IPS-NIHi7 (cell line): ENCODE measurements at regions not wholly inside any gene's neighbourhood (a gene's known extent, or its start where the extent isn't known, plus 50 kb on each side); places are given as distances from the start of the nearest gene placed in this dataset.

Experiments
- DNase-seq: peaks from one replicate; pipeline ENCODE4 v3.0.0; 2012; ENCODE audit warnings: mixed read lengths; ENCODE audit errors: extremely low spot score

GRCh38 chr7:42617806-42618457 lies 293.9 kb downstream of the C7orf25 start:
- peak; percentile 44 for DNase-seq

- no peak for DNase-seq
Observed at GRCh38 chr7:42617071-42617765, 294.7 kb downstream of the C7orf25 start.

DNA sequence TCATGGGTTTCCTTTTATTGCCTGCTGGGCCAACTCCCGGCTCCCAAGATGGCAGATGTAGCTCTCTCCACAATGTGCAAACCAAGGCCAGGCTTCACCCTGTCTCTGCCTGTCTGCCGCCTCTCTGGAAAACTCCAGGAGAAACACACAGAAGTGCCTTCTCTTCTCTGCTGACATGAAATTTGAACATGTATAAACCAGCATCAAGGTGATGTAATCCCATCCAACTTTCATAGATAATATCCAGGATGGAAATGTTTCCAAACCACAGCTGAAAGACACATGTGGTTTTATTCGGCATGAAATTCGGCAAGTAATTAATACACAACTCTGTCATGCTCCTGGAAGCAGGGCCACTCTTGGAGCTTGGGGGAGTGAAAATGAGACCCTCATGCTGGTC lies 297.2 kb downstream of the C7orf25 start:
- DNase-seq, result no peak

DNA sequence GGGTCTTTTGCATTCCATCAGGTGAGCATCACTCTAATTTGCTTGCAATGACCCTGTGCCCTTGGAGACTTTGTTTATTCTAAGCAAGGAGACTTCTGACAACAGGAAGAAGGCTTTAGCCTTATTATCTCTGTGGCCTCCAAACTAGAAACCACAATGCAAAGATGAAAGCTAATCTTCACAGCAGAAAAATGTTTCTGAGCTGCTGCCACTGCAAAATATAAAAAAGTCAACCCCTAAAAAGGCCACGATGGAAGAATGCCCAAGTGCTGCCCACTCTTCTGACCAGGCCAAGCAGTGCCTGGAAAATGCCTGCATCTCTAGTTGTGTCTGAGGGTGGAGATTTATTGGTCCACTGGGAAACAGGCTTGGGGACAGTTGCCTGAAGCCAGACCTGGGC lies 299.9 kb downstream of the C7orf25 start:
- DNase-seq, result no peak

- DNase-seq, result no peak
Observed at GRCh38 chr7:42611289-42611928, 300.5 kb downstream of the C7orf25 start.

DNA sequence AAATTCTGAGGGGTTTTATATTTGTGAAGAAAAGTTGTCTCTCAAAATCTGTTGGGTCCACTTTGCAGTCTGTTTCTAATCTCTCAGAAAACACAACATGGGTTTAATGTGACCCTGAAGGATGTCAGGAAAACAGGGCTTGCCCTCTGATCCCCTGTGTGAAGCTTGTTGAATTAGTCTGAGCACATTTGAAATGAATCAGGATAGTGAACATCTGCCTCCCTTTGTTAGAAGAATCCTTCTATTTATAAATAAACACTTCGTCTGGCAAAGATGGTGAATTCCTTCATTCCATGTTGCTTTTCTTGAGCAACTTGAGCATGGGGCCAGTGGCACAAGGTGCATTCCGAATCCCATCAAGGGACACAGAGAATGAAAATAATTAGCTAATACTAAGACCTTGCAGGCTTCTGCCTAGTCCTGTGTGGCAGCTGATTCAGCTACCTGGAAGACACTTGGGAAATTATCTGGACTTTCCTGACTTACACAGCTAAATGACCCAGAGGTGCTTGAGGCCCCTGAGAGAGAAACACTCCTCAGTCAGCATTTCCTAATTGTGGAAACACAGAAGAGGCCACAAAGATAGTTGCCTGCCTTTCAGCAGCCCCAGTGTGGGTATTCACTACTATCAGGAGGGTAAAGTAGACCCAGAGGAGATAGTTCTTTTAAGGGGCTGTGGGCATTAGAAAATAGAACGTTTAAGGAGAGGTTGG lies 305.5 kb downstream of the C7orf25 start:
- DNase-seq, result no peak

- no peak for DNase-seq
Observed at GRCh38 chr7:42605406-42606192, 306.3 kb downstream of the C7orf25 start.

DNA sequence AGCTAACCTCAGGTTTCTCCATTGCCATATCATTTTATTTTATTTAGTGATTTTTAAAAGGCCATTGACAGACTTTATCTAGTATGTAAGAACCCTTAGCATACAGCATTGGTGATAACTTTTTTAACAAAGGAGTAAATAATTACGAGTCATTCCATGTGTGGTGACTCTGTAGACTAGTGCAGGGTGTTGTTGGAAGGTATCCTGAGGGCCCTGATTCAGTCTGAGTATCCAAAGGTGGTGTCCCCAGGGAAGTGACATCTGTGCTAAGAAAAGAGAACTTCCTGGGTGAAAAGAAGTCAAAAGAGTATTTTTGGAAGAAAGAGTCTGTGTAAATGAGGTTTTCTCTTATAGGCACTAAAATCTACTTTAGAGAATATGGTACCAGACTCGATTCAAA lies 308.4 kb downstream of the C7orf25 start:
- DNase-seq, result no peak

- no peak for DNase-seq
Observed at GRCh38 chr7:42597300-42597699, 314.6 kb downstream of the C7orf25 start.

GRCh38 chr7:42596737-42597136 lies 315.1 kb downstream of the C7orf25 start:
- DNase-seq, result no peak

GRCh38 chr7:42593860-42594259 lies 318.0 kb downstream of the C7orf25 start:
- no peak for DNase-seq

GRCh38 chr7:42590771-42591310 lies 321.0 kb downstream of the C7orf25 start:
- DNase-seq, result no peak

DNA sequence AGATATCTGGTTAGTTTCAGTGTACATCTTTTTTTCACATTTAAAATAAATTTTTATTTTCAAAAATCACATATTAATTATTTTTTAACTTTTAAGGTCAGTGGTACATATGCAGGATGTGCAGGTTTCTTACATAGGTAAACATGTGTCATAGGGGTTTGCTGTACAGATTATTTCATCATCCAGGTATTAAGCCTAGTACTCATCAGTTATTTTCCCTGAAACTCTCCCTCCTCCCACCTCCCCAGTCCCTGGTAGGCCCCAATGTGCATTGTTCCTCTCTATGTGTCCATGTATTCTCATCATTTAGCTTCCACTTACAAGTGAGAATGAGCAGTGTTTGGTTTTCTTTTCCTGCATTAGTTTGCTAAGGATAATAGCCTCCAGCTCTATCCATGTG lies 323.0 kb downstream of the C7orf25 start:
- no peak for DNase-seq

DNA sequence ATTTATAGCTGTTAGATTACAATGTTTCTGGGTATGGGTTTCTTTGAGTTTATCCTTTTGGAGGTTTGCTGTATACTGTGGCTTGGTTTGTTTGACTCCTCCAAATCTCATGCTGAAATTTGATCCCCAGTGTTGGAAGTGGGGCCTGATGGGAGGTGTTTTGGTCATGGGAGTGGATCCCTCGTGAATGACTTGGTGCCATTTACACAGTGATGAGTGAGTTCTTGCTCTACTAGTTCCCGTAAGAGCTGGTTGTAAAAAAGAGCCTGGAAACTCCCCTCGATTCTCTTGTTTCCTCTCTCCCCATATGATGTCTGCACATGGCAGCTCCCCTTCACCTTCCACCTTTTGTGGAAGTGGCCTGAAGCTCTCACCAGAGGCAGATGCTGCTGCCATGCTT lies 324.1 kb downstream of the C7orf25 start:
- DNase-seq, result no peak

- DNase-seq, result no peak
Observed at GRCh38 chr7:42580061-42580460, 331.8 kb downstream of the C7orf25 start.

GRCh38 chr7:42575171-42575570 lies 336.7 kb downstream of the C7orf25 start:
- no peak for DNase-seq

DNA sequence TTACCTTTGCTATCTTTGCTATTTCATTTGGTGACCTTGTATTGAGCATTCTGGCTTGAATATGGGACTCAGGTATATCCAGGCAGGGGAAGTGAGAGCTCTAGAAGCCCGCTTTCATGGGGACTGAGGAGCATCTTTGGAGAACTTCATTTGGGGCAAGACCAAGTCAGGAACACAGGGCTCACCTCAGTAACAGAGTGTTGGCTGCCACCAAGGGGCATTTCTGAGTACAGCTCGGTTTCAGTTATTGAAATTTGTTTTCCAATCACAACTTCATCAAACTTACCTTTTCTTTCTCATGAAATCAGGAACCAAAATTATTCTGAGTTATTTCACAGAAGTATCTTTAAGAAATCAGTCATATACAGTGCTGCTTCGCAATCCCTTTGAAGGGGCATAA lies 337.2 kb downstream of the C7orf25 start:
- DNase-seq, result peak; percentile 37

DNA sequence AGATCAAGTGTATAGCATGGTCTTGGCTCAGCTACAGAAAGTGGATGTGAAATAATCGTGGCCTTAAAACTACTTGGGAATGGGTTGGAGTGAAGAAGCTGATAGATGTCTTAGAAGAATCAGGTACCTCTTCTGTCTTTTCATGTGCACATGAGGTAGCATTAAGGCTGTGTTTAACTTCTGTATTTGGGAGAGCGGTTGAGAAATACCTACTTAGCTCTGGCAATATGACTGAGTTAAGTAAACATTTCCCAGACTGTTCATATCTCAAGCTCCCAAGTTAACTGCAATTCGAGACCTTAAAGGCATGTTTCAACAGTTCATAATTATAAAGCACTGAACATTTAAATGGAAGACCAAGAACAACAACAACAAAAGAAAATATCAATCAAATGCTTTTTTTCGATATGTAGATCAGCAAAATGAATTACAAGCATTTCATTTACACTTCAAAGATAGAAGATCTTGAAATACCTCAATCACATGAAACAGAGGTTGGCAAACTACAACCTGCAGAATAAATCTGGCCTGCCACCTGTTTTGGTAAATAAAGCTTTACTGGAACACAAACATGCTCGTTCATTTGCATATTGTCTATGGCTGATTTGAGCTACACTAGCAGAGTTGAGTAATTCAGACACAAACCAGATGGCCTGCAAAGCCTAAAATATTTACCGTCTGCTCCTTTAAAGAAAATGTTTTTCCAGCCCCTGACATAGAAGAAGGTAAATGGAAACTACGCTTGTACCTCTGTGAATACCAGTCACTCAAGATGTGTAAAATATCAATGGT lies 337.1 kb upstream of the GLI3 start:
- DNase-seq, result no peak

DNA sequence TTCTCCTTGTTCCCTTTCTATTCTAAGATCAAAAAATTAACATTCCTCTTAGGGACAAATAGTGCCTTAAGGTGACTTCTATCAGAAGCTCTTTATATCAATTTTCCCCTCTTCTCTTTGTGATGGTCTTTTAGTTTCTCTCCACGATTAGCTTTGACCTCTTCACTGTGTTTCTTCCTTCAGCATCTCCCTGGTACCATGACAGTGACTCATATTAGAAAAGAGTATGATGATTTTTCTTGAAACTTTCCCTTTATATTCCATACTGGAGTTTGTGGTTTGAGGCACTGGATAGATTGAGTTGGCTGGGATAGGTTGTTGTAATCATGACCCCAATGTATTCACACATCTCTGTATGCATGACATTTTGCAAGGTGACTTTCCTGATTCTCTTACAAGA lies 335.6 kb upstream of the GLI3 start:
- DNase-seq, result no peak

DNA sequence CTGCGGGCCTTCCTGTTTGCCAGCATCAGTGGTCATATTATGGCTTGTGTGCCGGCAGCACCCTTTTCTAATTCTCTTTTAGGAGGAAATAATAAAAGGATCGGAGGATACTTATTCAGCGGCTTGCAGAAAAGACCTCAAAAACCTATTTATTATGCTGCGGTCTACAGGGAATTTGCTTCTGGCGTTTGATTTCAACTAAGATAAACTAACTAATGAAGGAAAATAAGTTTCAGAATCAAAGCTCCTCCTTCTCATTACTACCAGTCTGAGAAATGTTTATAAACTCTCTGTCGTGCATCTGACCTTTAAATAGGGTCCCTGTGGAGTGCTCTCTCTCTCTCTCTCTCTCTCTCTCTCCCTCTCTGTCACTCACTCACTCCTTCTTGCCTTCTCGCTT lies 335.0 kb upstream of the GLI3 start:
- DNase-seq, result no peak

DNA sequence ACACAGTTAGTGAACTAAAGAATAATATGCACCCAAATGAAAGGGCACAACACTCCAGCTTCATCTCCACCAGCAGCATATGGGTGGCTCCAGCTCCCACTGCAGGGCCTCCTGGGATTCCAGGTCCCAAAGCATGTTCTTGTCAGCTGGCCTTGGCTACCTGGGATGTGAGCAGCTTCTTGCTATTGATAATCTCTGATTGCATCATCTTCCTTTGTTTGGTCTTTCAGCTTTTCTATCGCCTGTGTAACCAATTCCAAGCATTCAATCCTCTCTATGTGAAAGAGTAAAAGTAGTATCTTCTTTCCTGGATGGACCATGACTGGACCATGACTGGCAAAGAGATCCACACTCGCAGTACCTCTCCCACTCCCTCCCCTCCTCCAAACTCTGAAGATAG lies 333.9 kb upstream of the GLI3 start:
- DNase-seq, result no peak
